Neural progenitor cell (in vitro differentiated cells): ENCODE measurements at regions not wholly inside any gene's neighbourhood (a gene's known extent, or its start where the extent isn't known, plus 50 kb on each side); places are given as distances from the start of the nearest gene placed in this dataset.

Source experiments
- DNase-seq: peaks from one replicate; pipeline ENCODE4 v3.0.0-alpha.2; 2016; ENCODE audit warnings: low spot score
- H2AFZ ChIP-seq: fragments of 200-600 bp; sonication (generic); replicated peaks from 2 replicates; pipeline ENCODE4 v1.6.1; 2016; ENCODE audit warnings: antibody characterized with exemption
- H3F3A ChIP-seq: fragments of 200-600 bp; sonication (generic); 2 replicates; pipeline ENCODE4 v1.6.1; 2016; ENCODE audit warnings: antibody characterized with exemption, low read depth
- H3K27ac ChIP-seq: fragments of 200-600 bp; sonication (generic); 2 replicates; pipeline ENCODE4 v1.5.1; 2016; ENCODE audit warnings: mild to moderate bottlenecking
- H3K27me3 ChIP-seq: fragments of 200-600 bp; sonication (generic); 2 replicates; pipeline ENCODE4 v1.6.1; 2016; ENCODE audit warnings: mild to moderate bottlenecking, moderate library complexity
- H3K36me3 ChIP-seq: fragments of 200-600 bp; sonication (generic); 2 replicates; pipeline ENCODE4 v1.5.1; 2016
- H3K4me1 ChIP-seq: fragments of 200-600 bp; sonication (generic); 2 replicates; pipeline ENCODE4 v1.6.1; 2016; ENCODE audit warnings: mixed run types
- H3K4me2 ChIP-seq: fragments of 200-600 bp; sonication (generic); 2 replicates; pipeline ENCODE4 v1.6.1; 2016
- H3K4me3 ChIP-seq: fragments of 200-600 bp; sonication (generic); 2 replicates; pipeline ENCODE4 v1.5.1; 2016
- H3K79me2 ChIP-seq: fragments of 200-600 bp; sonication (generic); 2 replicates; pipeline ENCODE4 v1.6.1; 2016; ENCODE audit warnings: low read depth
- H3K9ac ChIP-seq: fragments of 200-600 bp; sonication (generic); 2 replicates; pipeline ENCODE4 v1.6.1; 2016
- H3K9me3 ChIP-seq: fragments of 200-600 bp; sonication (generic); 2 replicates; pipeline ENCODE4 v1.5.1; 2016; ENCODE audit warnings: low read depth
- H4K20me1 ChIP-seq: fragments of 200-600 bp; sonication (generic); 2 replicates; pipeline ENCODE4 v1.6.1; 2016; ENCODE audit warnings: low read depth
- H3K27ac Mint-ChIP-seq: 3 replicates; pipeline ENCODE4 v1.8.0; 2021; ENCODE audit warnings: mixed read lengths
- H3K27me3 Mint-ChIP-seq: 2 replicates; pipeline ENCODE4 v1.8.0; 2022; ENCODE audit warnings: low read depth, mild to moderate bottlenecking, inconsistent platforms, moderate library complexity, mixed read lengths; ENCODE audit not compliant: insufficient read depth
- H3K36me3 Mint-ChIP-seq: 3 replicates; pipeline ENCODE4 v1.8.0; 2021; ENCODE audit warnings: mixed read lengths
- H3K4me1 Mint-ChIP-seq: 3 replicates; pipeline ENCODE4 v1.8.0; 2021; ENCODE audit warnings: mixed read lengths
- H3K4me3 Mint-ChIP-seq: 3 replicates; pipeline ENCODE4 v1.8.0; 2021; ENCODE audit warnings: mild to moderate bottlenecking, moderate library complexity, mixed read lengths
- H3K9me3 Mint-ChIP-seq: 3 replicates; pipeline ENCODE4 v1.8.0; 2020; ENCODE audit warnings: mixed read lengths
- EZH2 ChIP-seq: fragments of 200-600 bp; sonication (generic); IDR thresholded peaks from 2 replicates; pipeline ENCODE4 v1.6.1; 2017; ENCODE audit warnings: antibody characterized with exemption, mild to moderate bottlenecking, moderate library complexity
- EZH2phosphoT487 ChIP-seq: fragments of 200-600 bp; sonication (generic); IDR thresholded peaks from 2 replicates; pipeline ENCODE4 v1.6.1; 2017; ENCODE audit warnings: antibody characterized with exemption
- TF ChIP-seq, protein P1 (sequence below): fragments of 200-600 bp; sonication (generic); IDR thresholded peaks from 2 replicates; pipeline ENCODE4 v1.5.1; 2017; ENCODE audit warnings: antibody characterized with exemption, mild to moderate bottlenecking

- Histone ChIP-seq H3K4me1 (peaks cover 8% of the 10 kb centered on the region), H3K27ac (no peak overlapping the region), H3K4me3 (no peak overlapping the region), H3K27me3 (no peaks in the 10 kb centered on the region), H3K9me3 (no peaks in the 10 kb centered on the region), H3K4me2 (no peak overlapping the region), H3K9ac (no peak overlapping the region), H2AFZ (no peak overlapping the region), H4K20me1 (no peaks in the 10 kb centered on the region), H3K79me2 (no peaks in the 10 kb centered on the region), H3K36me3 (no peaks in the 10 kb centered on the region), H3F3A (no peaks in the 10 kb centered on the region)
- peaks cover under 1% of the 10 kb centered on the region for H3K27me3 Mint-ChIP-seq
- H3K36me3 Mint-ChIP-seq, result peaks cover under 1% of the 10 kb centered on the region
- H3K9me3 Mint-ChIP-seq, result peaks cover 11% of the 10 kb centered on the region
- TF ChIP-seq EZH2 (no peak), EZH2phosphoT487 (no peak)
- TF ChIP-seq, protein P1, sequence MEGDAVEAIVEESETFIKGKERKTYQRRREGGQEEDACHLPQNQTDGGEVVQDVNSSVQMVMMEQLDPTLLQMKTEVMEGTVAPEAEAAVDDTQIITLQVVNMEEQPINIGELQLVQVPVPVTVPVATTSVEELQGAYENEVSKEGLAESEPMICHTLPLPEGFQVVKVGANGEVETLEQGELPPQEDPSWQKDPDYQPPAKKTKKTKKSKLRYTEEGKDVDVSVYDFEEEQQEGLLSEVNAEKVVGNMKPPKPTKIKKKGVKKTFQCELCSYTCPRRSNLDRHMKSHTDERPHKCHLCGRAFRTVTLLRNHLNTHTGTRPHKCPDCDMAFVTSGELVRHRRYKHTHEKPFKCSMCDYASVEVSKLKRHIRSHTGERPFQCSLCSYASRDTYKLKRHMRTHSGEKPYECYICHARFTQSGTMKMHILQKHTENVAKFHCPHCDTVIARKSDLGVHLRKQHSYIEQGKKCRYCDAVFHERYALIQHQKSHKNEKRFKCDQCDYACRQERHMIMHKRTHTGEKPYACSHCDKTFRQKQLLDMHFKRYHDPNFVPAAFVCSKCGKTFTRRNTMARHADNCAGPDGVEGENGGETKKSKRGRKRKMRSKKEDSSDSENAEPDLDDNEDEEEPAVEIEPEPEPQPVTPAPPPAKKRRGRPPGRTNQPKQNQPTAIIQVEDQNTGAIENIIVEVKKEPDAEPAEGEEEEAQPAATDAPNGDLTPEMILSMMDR, result no peak
- H3K27ac Mint-ChIP-seq, result no peak overlapping the region
- H3K4me1 Mint-ChIP-seq, result peaks cover 11% of the 10 kb centered on the region
- no peak overlapping the region for H3K4me3 Mint-ChIP-seq
- no peak for DNase-seq
These were observed 1235.0 kb upstream of the TENM3 start for GRCh38 chr4:181008164-181008563.

DNA sequence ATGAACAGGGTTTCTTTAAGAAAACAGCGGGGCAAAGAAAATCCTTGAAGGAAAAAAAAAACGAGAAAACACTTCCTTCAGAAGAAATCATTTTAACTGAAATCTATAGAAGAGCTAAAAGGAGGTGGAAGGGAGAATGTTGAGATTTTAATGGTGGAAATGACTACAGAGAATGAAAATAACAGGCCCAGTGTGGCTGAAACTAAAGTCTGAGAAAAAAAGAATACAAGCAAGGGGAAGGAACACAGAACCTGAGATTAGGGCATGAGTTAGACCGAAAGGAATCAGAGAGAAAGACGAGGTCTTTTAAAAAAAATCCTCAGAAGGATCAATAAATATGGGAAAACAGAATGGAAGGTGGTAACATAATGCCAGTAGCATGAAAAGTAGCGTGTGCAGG is 1230.0 kb upstream of the TENM3 start:
- no peak for DNase-seq
- H3F3A ChIP-seq, result no peaks in the 10 kb centered on the region
- no peaks in the 10 kb centered on the region for H3K79me2 ChIP-seq
- no peaks in the 10 kb centered on the region for H3K36me3 ChIP-seq
- Mint-ChIP-seq H3K9me3 (peaks cover 19% of the 10 kb centered on the region), H3K36me3 (peaks cover 2% of the 10 kb centered on the region), H3K27me3 (peaks cover 2% of the 10 kb centered on the region), H3K4me1 (no peaks in the 10 kb centered on the region), H3K4me3 (no peak overlapping the region), H3K27ac (no peak overlapping the region)
- H3K27ac ChIP-seq, result no peak overlapping the region
- no peak overlapping the region for H3K4me3 ChIP-seq
- no peaks in the 10 kb centered on the region for H3K27me3 ChIP-seq
- peaks cover 7% of the 10 kb centered on the region for H3K9me3 ChIP-seq
- no peak overlapping the region for H3K4me2 ChIP-seq
- no peaks in the 10 kb centered on the region for H3K4me1 ChIP-seq
- H3K9ac ChIP-seq, result no peak overlapping the region
- no peaks in the 10 kb centered on the region for H4K20me1 ChIP-seq
- no peak overlapping the region for H2AFZ ChIP-seq
- TF ChIP-seq EZH2phosphoT487, result no peak
- TF ChIP-seq, protein P1, result no peak
- TF ChIP-seq EZH2, result no peak

- Mint-ChIP-seq H3K36me3 (peaks cover 2% of the 10 kb centered on the region), H3K4me1 (no peaks in the 10 kb centered on the region), H3K9me3 (peaks cover 14% of the 10 kb centered on the region), H3K4me3 (no peak overlapping the region), H3K27me3 (peaks cover 2% of the 10 kb centered on the region), H3K27ac (no peak overlapping the region)
- H3K27me3 ChIP-seq, result no peaks in the 10 kb centered on the region
- H3K79me2 ChIP-seq, result no peaks in the 10 kb centered on the region
- no peaks in the 10 kb centered on the region for H4K20me1 ChIP-seq
- no peak for TF ChIP-seq EZH2phosphoT487
- TF ChIP-seq, protein P1, result no peak
- no peaks in the 10 kb centered on the region for H3K36me3 ChIP-seq
- no peaks in the 10 kb centered on the region for H3F3A ChIP-seq
- H3K9me3 ChIP-seq, result peaks cover 7% of the 10 kb centered on the region
- no peaks in the 10 kb centered on the region for H3K4me1 ChIP-seq
- no peak overlapping the region for H3K4me2 ChIP-seq
- no peak overlapping the region for H3K27ac ChIP-seq
- no peak overlapping the region for H3K4me3 ChIP-seq
- no peak overlapping the region for H2AFZ ChIP-seq
- no peak for DNase-seq
- no peak overlapping the region for H3K9ac ChIP-seq
These were observed 1226.2 kb upstream of the TENM3 start for GRCh38 chr4:181017038-181017437.
